Liver (tissue), 3 donors: ENCODE measurements at regions not wholly inside any gene's neighbourhood (a gene's known extent, or its start where the extent isn't known, plus 50 kb on each side); places are given as distances from the start of the nearest gene placed in this dataset.

Source experiments
- EGR1 ChIP-seq, 2 donors: IDR thresholded peaks; 2 replicates each; pipeline ENCODE4 v1.6.1; 2016 to 2018; ENCODE audit warnings: antibody characterized with exemption in 2 of 2, low read depth in 2 of 2
- GABPA ChIP-seq, 2 donors: IDR thresholded peaks in 1 of 2; conservative IDR thresholded peaks in 1 of 2; 2 replicates each; pipeline ENCODE4 v1.6.1; 2016; ENCODE audit warnings: antibody characterized with exemption in 2 of 2, mild to moderate bottlenecking in 1 of 2, moderate library complexity in 1 of 2
- HNF4G ChIP-seq: IDR thresholded peaks from 2 replicates; pipeline ENCODE4 v1.6.1; 2016; ENCODE audit warnings: antibody characterized with exemption
- JUND ChIP-seq, 2 donors: IDR thresholded peaks; 2 replicates each; pipeline ENCODE4 v1.6.1; 2016; ENCODE audit warnings: antibody characterized with exemption in 2 of 2
- RAD21 ChIP-seq, 2 donors: IDR thresholded peaks; 2 replicates each; pipeline ENCODE4 v1.6.1; 2016; ENCODE audit warnings: antibody characterized with exemption in 2 of 2, mild to moderate bottlenecking in 2 of 2
- SP1 ChIP-seq: IDR thresholded peaks from 2 replicates; pipeline ENCODE4 v1.6.1; 2018; ENCODE audit warnings: antibody characterized with exemption, mild to moderate bottlenecking
- TAF1 ChIP-seq: conservative IDR thresholded peaks from 2 replicates; pipeline ENCODE4 v1.6.1; 2016; ENCODE audit warnings: antibody characterized with exemption, mild to moderate bottlenecking
- YY1 ChIP-seq: IDR thresholded peaks from 2 replicates; pipeline ENCODE4 v1.6.1; 2016; ENCODE audit warnings: antibody characterized with exemption, mild to moderate bottlenecking
- TF ChIP-seq, protein P1 (sequence below): fragments of 150-350 bp; IDR thresholded peaks from 2 replicates; pipeline ENCODE4 v1.5.1; 2017; ENCODE audit warnings: improper control_type of control experiment, low read depth, low read length; ENCODE audit not compliant: missing input control
- TF ChIP-seq, protein P2 (sequence below): IDR thresholded peaks from 2 replicates; pipeline ENCODE4 v1.6.1; 2016; ENCODE audit warnings: antibody characterized with exemption
- TF ChIP-seq, protein P3 (sequence below): IDR thresholded peaks from 2 replicates; pipeline ENCODE4 v1.6.1; 2016; ENCODE audit warnings: antibody characterized with exemption, mild to moderate bottlenecking
- TF ChIP-seq, protein P4 (sequence below): IDR thresholded peaks from 2 replicates; pipeline ENCODE4 v1.6.1; 2016; ENCODE audit warnings: antibody characterized with exemption
- TF ChIP-seq, protein P5 (sequence below): IDR thresholded peaks from 2 replicates; pipeline ENCODE4 v1.6.1; 2016; ENCODE audit warnings: antibody characterized with exemption
- donor health status: healthy.
- donor health status: healthy.

DNA sequence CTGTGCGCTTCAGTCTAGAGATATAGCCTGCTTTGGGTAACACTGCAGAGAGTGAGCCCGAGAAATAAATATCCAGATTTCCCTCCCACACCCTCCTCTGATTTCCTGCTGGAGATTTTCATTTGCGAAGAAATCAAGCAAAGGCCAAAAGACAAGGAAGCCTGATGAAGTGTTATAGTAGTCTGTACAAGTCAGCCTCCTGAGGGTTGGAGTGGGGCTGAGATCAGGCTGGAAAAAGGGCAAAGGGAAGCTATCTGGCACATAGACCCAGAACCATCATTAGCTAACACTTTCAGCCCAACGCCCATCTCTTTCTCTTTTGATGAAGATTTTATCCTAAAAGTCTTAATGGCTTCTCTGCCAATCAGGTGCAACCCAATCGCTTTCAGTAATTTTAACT lies 154.6 kb upstream of the SLC44A1 start:
- TF ChIP-seq, protein P1, sequence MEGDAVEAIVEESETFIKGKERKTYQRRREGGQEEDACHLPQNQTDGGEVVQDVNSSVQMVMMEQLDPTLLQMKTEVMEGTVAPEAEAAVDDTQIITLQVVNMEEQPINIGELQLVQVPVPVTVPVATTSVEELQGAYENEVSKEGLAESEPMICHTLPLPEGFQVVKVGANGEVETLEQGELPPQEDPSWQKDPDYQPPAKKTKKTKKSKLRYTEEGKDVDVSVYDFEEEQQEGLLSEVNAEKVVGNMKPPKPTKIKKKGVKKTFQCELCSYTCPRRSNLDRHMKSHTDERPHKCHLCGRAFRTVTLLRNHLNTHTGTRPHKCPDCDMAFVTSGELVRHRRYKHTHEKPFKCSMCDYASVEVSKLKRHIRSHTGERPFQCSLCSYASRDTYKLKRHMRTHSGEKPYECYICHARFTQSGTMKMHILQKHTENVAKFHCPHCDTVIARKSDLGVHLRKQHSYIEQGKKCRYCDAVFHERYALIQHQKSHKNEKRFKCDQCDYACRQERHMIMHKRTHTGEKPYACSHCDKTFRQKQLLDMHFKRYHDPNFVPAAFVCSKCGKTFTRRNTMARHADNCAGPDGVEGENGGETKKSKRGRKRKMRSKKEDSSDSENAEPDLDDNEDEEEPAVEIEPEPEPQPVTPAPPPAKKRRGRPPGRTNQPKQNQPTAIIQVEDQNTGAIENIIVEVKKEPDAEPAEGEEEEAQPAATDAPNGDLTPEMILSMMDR = no peak
- TF ChIP-seq EGR1 (IDR thresholded peaks at IDR 0.05; ENCODE audit: low read depth in 2 of 2) = no peak
- no peak for TF ChIP-seq GABPA (IDR thresholded peaks at IDR 0.05 in 1 of 2, conservative IDR thresholded peaks at IDR 0.05 in 1 of 2)
- TF ChIP-seq TAF1 = no peak
- TF ChIP-seq RAD21 (IDR thresholded peaks at IDR 0.05) = no peak
- TF ChIP-seq SP1 = no peak
- TF ChIP-seq, protein P2, sequence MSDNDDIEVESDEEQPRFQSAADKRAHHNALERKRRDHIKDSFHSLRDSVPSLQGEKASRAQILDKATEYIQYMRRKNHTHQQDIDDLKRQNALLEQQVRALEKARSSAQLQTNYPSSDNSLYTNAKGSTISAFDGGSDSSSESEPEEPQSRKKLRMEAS = no peak
- TF ChIP-seq, protein P3, sequence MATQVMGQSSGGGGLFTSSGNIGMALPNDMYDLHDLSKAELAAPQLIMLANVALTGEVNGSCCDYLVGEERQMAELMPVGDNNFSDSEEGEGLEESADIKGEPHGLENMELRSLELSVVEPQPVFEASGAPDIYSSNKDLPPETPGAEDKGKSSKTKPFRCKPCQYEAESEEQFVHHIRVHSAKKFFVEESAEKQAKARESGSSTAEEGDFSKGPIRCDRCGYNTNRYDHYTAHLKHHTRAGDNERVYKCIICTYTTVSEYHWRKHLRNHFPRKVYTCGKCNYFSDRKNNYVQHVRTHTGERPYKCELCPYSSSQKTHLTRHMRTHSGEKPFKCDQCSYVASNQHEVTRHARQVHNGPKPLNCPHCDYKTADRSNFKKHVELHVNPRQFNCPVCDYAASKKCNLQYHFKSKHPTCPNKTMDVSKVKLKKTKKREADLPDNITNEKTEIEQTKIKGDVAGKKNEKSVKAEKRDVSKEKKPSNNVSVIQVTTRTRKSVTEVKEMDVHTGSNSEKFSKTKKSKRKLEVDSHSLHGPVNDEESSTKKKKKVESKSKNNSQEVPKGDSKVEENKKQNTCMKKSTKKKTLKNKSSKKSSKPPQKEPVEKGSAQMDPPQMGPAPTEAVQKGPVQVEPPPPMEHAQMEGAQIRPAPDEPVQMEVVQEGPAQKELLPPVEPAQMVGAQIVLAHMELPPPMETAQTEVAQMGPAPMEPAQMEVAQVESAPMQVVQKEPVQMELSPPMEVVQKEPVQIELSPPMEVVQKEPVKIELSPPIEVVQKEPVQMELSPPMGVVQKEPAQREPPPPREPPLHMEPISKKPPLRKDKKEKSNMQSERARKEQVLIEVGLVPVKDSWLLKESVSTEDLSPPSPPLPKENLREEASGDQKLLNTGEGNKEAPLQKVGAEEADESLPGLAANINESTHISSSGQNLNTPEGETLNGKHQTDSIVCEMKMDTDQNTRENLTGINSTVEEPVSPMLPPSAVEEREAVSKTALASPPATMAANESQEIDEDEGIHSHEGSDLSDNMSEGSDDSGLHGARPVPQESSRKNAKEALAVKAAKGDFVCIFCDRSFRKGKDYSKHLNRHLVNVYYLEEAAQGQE = no peak
- no peak for TF ChIP-seq YY1
- TF ChIP-seq HNF4G = no peak
- TF ChIP-seq JUND (IDR thresholded peaks at IDR 0.05) = no peak
- TF ChIP-seq, protein P4, sequence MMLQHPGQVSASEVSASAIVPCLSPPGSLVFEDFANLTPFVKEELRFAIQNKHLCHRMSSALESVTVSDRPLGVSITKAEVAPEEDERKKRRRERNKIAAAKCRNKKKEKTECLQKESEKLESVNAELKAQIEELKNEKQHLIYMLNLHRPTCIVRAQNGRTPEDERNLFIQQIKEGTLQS = no peak
- TF ChIP-seq, protein P5, sequence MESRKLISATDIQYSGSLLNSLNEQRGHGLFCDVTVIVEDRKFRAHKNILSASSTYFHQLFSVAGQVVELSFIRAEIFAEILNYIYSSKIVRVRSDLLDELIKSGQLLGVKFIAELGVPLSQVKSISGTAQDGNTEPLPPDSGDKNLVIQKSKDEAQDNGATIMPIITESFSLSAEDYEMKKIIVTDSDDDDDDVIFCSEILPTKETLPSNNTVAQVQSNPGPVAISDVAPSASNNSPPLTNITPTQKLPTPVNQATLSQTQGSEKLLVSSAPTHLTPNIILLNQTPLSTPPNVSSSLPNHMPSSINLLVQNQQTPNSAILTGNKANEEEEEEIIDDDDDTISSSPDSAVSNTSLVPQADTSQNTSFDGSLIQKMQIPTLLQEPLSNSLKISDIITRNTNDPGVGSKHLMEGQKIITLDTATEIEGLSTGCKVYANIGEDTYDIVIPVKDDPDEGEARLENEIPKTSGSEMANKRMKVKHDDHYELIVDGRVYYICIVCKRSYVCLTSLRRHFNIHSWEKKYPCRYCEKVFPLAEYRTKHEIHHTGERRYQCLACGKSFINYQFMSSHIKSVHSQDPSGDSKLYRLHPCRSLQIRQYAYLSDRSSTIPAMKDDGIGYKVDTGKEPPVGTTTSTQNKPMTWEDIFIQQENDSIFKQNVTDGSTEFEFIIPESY = no peak
